Ramos (cell line): ENCODE measurements at regions not wholly inside any gene's neighbourhood (a gene's known extent, or its start where the extent isn't known, plus 50 kb on each side); places are given as distances from the start of the nearest gene placed in this dataset.

Experiments used
- in situ Hi-C: fragments of 300-500 bp; cut with MboI; formaldehyde crosslinking; loops from one replicate; pipeline ENCODE4 v1.14.3; 2022; ENCODE audit warnings: low sequenced_read_pairs; ENCODE audit not compliant: unreplicated experiment

GRCh38 chrX:40459571-40460158, 121.1 kb upstream of the ATP6AP2 start:
- in situ Hi-C loops: no loop called here

- in situ Hi-C loops: no loop called here
Measured at GRCh38 chrX:40457406-40457805, 123.4 kb upstream of the ATP6AP2 start.

DNA sequence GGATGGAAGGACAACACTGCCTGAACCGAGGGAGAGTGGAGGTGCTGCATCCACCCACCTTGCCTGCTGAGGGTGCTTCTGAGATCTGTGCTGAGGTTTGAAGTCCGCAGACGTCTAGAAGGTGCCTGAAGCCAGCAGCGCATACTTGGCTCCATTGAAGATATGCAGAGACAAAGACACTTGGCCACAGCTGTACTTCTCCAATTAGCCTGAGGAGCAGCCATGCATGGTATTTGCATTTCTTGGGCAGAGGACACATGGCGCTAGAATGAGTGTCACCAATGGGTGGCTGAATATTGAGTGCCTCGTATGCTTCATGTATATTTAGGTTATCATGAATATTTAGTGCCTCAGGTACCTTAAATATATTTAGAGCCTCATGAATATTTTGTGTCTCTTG, 128.7 kb upstream of the ATP6AP2 start:
- in situ Hi-C loops: no loop called here

DNA sequence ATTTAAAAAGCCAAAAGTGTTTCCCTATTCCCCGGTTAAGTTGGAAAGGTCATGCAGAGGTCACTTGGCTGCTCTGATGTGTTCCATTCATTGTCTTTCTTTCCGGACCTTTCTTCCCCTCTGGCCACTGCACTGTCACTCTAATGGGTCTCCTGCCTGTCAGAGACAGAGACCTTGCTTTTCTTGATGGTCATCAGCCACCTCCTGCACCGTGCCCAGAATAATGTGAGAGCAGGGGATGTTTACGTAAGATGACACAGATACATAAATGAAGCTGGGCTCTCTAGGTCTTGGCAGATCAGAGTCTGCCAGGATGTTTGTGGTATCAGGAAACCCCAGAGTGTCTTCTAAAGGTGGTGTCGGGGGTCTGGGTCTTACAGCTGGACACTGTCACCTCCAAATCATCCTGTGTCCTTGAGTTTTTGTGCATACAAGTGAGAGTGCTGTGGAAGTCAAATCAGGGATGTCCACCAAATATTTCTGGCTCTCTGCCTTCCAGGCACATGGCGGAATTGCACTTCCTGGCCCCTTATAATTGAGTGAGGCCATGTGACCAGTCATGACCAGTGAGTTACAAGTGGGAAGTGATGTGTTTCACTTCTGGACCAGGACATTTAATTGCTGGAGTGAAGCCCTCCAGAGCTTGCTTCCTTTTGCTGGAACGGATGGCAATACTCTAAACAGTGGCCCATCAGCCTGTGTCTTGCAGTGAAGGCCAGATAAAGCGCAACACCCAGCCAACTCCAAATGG, 130.6 kb upstream of the ATP6AP2 start:
- in situ Hi-C loops: no loop called here

DNA sequence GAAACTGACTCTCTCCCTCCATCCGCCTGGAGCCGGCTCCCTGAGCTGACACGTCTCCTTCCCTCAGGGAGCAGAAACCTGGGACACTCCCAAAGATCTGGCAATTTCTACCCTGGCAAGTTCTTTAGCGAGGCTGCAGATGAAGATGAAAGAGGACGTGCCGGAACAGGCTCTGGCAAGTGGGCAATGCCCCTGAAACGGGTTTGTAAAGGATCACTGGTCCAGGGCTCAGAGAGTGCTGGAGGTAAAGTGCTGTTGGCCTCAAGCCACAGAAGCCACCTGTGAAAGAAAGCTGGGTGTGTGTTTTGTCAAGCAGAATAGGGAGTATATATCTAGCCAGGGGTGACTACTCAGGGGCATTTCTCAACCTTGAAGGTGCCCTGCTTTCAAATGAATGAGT, 131.4 kb upstream of the ATP6AP2 start:
- in situ Hi-C loops: no loop called here

- in situ Hi-C loops: no loop called here
Measured at GRCh38 chrX:40448793-40449192, 132.0 kb upstream of the ATP6AP2 start.

- in situ Hi-C loops: no loop called here
Measured at GRCh38 chrX:40446921-40447320, 133.8 kb upstream of the ATP6AP2 start.

- in situ Hi-C loops: no loop called here
Measured at GRCh38 chrX:40445691-40446090, 135.1 kb upstream of the ATP6AP2 start.

- in situ Hi-C loops: no loop called here
Measured at GRCh38 chrX:40444798-40445496, 135.8 kb upstream of the ATP6AP2 start.

DNA sequence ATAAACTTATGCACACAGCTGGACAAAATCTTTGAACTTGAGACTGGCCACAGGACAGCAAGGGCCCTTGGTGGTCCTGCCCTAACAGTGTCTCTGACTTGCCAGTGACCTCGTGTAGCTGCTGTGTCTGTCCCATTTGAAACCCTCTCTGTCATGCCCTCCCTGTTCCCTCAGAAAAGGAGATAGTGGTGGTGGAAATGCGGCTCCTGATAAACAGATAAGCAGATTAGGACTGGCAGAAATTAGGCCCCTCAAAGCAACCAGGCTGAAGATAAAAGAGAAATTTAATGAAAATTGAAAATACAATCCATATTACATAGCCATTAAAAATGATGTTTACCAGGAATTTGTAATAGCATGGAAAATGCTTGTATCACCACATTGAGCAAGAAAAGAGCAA, 136.6 kb upstream of the ATP6AP2 start:
- in situ Hi-C loops: no loop called here

DNA sequence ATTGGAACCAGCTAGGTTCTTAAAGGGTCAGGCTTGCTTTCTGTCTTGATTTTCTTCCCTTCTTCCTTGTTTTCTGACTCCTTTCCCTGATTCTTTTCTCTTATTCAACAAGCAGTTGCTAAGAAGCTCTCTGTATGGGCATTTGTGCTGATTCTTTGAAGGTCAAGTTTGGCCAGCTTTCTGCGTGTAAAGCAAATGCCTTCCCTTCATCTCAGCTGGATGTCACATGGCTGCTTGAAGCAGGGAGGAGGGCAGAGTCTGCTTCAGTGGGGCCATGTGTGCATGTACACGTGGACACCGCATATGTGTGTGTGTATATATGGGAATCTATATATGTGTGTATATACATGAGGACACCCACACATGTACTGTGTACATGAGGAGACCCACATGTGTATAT, 139.9 kb upstream of the ATP6AP2 start:
- in situ Hi-C loops: no loop called here

- in situ Hi-C loops: no loop called here
Measured at GRCh38 chrX:40439625-40440532, 140.9 kb upstream of the ATP6AP2 start.

GRCh38 chrX:40437348-40437747, 143.4 kb upstream of the ATP6AP2 start:
- in situ Hi-C loops: no loop called here

- in situ Hi-C loops: no loop called here
Measured at GRCh38 chrX:40434947-40435346, 145.8 kb upstream of the ATP6AP2 start.

- in situ Hi-C loops: no loop called here
Measured at GRCh38 chrX:40434443-40434842, 146.3 kb upstream of the ATP6AP2 start.

DNA sequence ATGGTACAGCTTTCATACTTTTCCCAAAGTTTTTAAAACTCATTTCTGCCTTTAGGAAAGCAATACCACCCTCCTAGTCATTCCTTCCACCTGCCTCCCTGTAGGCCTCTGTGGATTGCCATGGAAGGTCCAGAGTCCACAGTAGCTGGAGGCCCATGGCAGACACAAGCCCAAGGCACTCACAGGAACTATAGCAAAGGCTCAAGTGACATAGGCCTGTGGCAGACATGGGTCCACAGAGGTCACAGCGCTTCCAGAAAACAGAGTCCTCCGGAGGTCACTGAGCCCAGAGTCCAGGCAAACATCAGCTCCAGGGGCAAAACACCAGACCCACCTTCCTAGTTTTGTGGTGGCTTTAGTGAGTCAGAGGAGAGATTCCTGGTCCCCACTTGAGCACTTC, 147.6 kb upstream of the ATP6AP2 start:
- in situ Hi-C loops: no loop called here

DNA sequence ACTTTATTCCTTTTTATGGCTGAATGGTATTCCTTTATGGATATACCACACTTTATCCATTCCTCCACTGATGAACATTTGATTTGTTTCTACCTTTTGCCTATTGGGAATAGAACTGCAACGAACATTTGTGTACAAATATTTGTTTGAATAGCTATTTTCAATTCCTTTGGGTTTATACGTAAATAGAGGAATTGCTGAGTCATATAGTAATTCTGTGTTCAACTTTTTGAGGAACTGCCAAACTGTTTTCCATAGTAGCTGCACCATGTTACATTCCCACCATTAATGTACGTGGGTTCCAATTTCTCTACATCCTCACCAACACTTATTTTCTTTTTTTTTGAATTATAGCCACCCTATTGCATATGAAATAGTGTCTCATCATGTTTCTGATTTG, 156.5 kb upstream of the ATP6AP2 start:
- in situ Hi-C loops: no loop called here

DNA sequence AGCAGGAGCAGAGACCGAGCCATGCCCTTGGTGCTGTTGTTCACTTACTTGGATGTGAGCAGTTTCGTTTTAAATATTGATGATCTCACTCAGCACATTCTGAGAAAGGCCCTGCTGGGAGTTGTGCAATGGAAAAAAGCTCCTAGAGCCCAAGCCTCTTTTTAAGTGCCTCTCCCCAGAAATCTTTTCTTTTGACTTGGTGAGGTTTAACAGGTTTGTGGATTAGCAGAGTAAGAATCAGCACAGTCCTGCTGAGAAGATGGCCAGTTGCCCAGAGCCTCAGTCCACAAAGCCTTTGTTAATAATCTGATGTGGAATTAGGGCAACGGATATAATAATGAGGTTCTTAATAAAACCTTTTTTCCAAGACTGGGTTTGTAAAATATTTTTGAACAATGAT, 157.5 kb upstream of the ATP6AP2 start:
- in situ Hi-C loops: no loop called here

GRCh38 chrX:40422021-40422420, 158.7 kb upstream of the ATP6AP2 start:
- in situ Hi-C loops: no loop called here

DNA sequence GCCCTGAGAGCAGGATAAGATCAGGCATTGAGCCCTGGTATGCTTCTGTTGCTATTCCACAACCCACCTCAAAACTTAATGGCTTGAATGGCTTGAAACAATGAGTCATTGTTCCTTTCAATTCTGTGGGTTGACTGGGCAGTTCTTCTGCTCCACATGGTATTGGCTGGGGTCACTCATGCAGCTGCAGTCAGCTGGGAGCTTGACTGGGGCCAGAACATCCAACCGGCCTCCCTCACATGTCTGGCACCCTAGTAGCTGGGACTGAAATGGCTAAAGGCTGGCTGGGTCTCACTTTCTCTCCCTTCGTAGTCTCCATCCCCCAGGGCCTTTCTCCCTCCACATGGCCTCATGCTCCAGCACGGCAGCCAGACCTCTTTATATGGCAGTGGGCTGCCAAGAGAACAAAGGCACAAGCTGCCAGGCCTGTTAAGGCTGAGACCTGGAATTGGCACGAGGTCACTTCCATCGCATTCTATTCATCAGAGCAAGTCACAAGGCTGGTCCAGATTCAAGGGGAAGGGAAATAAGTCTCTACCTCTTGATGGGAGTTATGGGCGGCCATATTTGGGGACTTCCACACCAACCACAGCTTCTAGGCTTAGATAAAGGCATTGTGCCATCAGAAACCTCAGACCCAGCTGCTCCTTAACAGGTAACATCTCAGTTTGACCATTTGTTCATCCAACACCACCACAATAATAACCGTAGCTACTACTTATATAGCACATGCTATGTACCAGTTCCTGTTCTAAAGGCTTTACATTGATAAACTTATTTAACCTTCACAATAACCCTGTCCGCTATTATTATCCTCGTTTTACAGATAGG, 159.7 kb upstream of the ATP6AP2 start:
- in situ Hi-C loops: no loop called here
